Fibroblast of lung (primary cell): ENCODE measurements at regions not wholly inside any gene's neighbourhood (a gene's known extent, or its start where the extent isn't known, plus 50 kb on each side); places are given as distances from the start of the nearest gene placed in this dataset.

Source experiments
- CTCF ChIP-seq, 2 donors: IDR thresholded peaks in 1 of 2; conservative IDR thresholded peaks in 1 of 2; 1 replicate in 1 of 2; 2 replicates in 1 of 2; pipeline ENCODE4 v1.5.1; 2011 to 2012; ENCODE audit warnings: low read length in 2 of 2, control low read depth in 1 of 2, inconsistent platforms in 1 of 2, low read depth in 1 of 2, mild to moderate bottlenecking in 1 of 2
- EZH2 ChIP-seq: IDR thresholded peaks from 2 replicates; pipeline ENCODE4 v1.5.1; 2012; ENCODE audit warnings: low read length, control low read depth, mild to moderate bottlenecking; ENCODE audit errors: missing control alignments

- TF ChIP-seq CTCF (conservative IDR thresholded peaks at IDR 0.05 in 1 of 2, IDR thresholded peaks at IDR 0.05 in 1 of 2; ENCODE audit: low read depth in 1 of 2, low read length in 2 of 2) (no peak), EZH2 (no peak)
These were observed 93.8 kb upstream of the IL12B start for GRCh38 chr5:159424123-159424522.
